Epithelial cell of proximal tubule (primary cell): ENCODE measurements at regions not wholly inside any gene's neighbourhood (a gene's known extent, or its start where the extent isn't known, plus 50 kb on each side); places are given as distances from the start of the nearest gene placed in this dataset.

Source experiments
- DNase-seq: peaks from one replicate; pipeline ENCODE4 v3.0.0-alpha.2; 2011; ENCODE audit warnings: low read depth
- H3K4me3 ChIP-seq: 2 replicates; pipeline ENCODE4 v1.5.1; 2011; ENCODE audit warnings: low read depth, mild to moderate bottlenecking, low read length
- TF ChIP-seq, protein P1 (sequence below): conservative IDR thresholded peaks from 2 replicates; pipeline ENCODE4 v1.5.1; 2012; ENCODE audit warnings: low read depth, mild to moderate bottlenecking, low read length

- H3K4me3 ChIP-seq, result no peak overlapping the region
- DNase-seq, result no peak
- TF ChIP-seq, protein P1, sequence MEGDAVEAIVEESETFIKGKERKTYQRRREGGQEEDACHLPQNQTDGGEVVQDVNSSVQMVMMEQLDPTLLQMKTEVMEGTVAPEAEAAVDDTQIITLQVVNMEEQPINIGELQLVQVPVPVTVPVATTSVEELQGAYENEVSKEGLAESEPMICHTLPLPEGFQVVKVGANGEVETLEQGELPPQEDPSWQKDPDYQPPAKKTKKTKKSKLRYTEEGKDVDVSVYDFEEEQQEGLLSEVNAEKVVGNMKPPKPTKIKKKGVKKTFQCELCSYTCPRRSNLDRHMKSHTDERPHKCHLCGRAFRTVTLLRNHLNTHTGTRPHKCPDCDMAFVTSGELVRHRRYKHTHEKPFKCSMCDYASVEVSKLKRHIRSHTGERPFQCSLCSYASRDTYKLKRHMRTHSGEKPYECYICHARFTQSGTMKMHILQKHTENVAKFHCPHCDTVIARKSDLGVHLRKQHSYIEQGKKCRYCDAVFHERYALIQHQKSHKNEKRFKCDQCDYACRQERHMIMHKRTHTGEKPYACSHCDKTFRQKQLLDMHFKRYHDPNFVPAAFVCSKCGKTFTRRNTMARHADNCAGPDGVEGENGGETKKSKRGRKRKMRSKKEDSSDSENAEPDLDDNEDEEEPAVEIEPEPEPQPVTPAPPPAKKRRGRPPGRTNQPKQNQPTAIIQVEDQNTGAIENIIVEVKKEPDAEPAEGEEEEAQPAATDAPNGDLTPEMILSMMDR, result no peak
Observed at GRCh38 chr6:169005166-169005565, 248.5 kb downstream of the THBS2 start.

GRCh38 chr6:169000022-169000421, 253.6 kb downstream of the THBS2 start:
- no peak overlapping the region for H3K4me3 ChIP-seq
- TF ChIP-seq, protein P1, result no peak
- no peak for DNase-seq

DNA sequence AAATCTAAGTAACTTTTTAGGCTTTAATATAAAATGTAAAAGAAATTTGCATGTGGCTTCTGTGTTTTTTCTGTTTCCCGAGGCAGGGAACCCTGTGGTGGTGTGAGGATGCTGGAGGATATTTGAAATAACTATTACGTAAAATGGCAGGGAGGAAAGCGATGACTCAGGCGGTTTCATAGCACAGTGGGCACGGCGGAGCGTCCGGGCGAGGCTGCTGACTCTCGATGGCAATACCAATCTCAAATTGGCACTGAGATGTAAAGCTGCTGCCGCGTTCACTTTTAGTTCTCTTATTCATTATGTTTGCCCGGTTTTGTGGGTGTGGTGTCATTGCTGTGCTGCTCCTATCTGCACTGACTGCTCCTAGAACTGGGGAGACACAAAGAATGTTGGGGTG, 254.3 kb downstream of the THBS2 start:
- TF ChIP-seq, protein P1, result no peak
- no peak overlapping the region for H3K4me3 ChIP-seq
- DNase-seq, result no peak

DNA sequence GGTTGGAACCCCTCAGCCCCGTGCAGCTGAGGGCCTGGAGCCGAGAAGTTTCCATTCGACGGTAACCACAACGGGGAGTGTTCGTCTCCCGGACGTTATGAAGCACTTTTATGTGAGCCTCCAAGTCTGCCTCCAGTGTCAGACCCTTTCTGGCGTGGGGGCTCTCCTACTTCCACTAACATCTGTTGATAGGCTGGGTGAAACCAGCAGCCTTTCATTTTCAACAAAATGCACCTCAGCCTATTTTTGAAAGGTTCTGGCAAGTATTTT, 257.4 kb downstream of the THBS2 start:
- no peak for DNase-seq
- H3K4me3 ChIP-seq, result no peak overlapping the region
- TF ChIP-seq, protein P1, result no peak

DNA sequence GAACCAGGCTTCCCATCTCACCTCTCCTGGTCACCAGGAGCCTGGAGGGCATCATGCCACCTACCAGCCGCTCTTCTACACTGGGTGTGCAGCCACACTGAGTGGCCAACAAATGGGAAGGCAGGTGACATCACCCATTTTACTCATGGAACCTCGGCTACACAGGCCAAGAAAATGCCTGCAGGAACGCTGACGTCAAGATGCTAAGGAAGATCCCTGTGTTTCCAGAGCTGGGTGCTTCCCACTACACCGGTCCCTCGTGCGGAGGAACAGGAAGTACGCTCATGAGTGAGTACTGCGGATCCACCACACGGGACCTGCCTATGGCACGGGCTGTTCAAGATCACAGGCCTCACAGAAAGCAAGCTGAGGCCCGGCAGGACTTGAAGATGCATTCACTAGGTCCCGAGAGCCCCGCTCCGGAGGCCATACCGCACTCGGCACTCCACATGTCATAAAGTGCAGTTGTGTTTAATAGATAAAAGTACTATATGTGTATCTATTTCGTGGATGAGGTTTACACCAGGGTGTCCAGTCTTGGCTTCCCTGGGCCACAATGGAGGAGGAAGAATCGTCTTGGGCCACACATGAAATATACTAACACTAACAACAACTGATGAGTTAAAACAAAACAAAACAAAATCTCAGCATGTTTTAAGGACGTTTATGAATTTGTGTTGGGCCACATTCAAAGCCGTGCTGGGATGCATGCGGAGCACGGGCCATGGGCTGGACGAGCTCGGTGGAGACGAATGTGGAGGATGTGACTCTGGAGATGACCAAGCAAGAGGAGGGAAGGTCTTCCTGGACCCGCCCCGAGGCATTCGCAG, 257.9 kb downstream of the THBS2 start:
- TF ChIP-seq, protein P1, result no peak
- H3K4me3 ChIP-seq, result no peak overlapping the region
- DNase-seq, result no peak

DNA sequence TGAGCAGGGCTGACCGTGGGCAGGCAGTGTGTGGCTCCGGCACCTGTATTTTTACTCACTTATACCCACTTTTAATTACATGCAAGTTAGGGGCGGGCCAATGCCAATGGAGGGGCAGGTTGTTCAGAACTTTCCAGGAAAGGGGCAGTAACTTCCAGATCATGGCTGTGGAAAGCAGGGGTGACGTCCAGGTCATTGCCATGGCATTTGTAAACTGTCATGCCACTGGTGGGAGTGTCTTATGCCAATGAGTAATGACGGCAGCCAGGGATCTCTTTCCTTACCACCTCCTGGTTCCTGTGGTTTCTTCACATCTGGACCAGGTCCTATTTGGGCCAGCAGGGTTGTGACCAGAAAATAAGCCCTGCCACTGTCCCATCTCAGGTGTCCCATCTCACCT, 258.7 kb downstream of the THBS2 start:
- TF ChIP-seq, protein P1, result no peak
- DNase-seq, result no peak
- H3K4me3 ChIP-seq, result no peak overlapping the region
